GM18508 (cell line): ENCODE measurements at regions not wholly inside any gene's neighbourhood (a gene's known extent, or its start where the extent isn't known, plus 50 kb on each side); places are given as distances from the start of the nearest gene placed in this dataset.
"Not testable (repeated sequence)": the region's sequence is repeated elsewhere in the genome, so short reads cannot be mapped to it uniquely, and the experiment has no call there.

ENCODE experiments used
- ATAC-seq: cut with Tn5 transposase; IDR thresholded peaks from one replicate; pipeline ENCODE4 v1.9.1; 2021; ENCODE audit warnings: moderate number of reproducible peaks; ENCODE audit not compliant: insufficient read depth, unreplicated experiment

- ATAC-seq, result not testable (repeated sequence)
Observed at GRCh38 chr7:46261638-46262037, 340.6 kb upstream of the IGFBP3 start.

DNA sequence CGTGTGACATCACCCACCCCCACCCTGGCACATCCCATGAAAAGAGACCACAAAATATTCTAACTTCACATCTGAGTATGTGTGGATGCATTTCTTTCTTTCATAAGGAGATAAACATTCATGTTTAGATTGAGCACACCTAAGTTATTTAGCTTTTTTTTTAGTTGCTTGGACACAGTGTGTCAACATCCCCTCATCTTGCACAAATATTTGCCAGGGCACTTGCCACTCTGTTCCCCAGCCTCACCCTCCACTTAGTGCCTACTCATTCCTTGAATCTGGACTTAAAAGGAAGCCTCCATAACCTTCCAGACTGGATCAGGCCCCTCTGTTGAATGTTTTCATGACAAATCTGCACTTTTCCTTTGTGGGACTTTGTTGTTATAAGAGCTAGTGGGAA, 338.9 kb upstream of the IGFBP3 start:
- no peak for ATAC-seq

- no peak for ATAC-seq
Observed at GRCh38 chr7:46257761-46258448, 336.8 kb upstream of the IGFBP3 start.

DNA sequence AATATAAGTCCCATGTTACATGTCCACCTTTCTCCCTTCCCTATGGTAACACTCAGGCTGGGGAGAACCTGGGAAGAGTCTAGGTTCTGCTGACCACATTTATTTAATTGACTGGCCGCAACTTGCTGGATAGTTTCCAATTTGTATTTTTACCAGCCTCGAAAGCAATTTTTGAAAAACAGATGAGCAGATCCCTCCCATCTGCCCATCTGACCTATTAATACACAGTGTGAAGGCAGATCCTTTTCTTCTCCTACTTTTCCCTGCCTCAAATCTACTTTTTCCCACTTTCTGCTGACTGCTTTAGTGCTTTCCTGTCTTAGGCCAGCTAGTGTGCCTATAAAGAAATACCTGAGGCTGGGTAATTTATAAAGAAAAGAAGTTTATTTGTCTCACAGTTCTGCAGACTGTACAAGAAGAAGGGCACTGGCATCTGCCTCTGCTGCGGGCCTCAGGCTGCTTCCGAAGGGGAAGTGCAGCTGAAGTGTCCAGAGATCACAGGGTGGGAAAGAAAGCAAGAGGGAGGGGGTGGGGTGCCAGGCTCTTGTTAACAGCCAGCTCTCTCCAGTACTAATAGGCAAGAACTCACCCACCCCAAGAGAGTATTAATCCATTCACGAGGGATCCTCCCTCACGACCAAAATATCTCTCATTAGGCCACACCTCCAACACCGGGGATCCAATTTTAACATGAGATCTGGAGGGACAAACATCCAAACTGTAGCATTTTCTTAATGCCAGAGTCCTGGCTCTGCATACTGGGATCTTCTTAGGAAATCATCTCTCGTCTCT, 336.0 kb upstream of the IGFBP3 start:
- ATAC-seq, result no peak

DNA sequence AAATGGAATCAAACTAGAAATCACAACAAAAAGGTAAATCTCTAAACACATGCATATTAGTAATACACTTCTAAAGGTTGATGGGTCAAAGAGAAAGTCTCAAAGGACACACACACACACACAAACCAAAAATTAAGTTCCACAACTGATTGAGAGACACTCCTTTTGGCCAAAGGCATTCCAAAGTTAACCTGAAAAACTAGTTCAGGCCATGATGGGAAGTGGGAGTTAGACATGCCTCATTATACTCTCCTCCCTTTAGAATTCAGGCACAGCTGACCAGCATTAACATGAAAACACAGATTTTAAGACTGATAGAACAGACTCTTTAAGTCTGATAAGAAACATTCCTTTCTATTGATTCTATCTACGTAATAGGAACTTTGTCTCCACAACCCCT, 332.4 kb upstream of the IGFBP3 start:
- ATAC-seq, result no peak

- no peak for ATAC-seq
Observed at GRCh38 chr7:46247664-46248063, 326.6 kb upstream of the IGFBP3 start.

GRCh38 chr7:46245586-46246111, 324.6 kb upstream of the IGFBP3 start:
- no peak for ATAC-seq

GRCh38 chr7:46244757-46245156, 323.7 kb upstream of the IGFBP3 start:
- ATAC-seq, result no peak

DNA sequence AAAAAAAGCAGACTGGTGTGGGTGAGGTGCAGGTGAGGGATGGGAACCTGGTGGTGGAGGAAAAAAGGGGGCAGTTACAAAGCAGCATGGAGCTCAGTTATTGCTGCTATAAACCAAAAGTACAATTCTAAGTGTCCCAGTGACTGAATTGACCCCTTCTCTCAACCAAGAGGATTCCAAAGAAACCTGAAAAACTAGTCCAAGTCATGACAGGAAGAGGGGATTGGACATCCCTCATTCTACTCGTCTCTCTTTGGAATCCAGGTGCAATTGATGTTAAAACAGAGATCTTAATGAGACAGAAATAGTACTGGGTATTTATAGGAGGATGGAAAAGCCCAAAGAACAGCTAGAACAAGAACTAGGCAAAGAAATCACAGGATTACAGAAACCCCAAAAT, 322.3 kb upstream of the IGFBP3 start:
- ATAC-seq, result no peak

DNA sequence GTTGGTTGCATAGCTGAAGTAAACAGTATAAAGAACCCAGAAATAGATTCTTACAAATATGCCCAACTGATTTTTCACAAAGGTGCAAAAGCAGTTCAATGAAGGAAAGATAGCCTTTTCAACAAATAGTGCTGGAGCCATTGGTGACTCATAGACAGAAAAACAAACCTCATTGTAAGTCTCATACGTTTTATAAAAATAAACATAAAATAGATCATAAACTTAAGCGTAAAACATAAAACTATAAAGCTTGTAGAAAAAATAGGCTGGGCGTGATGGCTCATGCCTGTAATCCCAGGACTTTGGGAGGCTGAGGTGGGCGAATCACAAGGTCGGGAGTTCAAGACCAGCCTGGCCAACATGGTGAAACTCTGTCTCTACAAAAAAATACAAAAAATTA, 318.8 kb upstream of the IGFBP3 start:
- ATAC-seq, result no peak

GRCh38 chr7:46237466-46237865, 316.4 kb upstream of the IGFBP3 start:
- no peak for ATAC-seq

DNA sequence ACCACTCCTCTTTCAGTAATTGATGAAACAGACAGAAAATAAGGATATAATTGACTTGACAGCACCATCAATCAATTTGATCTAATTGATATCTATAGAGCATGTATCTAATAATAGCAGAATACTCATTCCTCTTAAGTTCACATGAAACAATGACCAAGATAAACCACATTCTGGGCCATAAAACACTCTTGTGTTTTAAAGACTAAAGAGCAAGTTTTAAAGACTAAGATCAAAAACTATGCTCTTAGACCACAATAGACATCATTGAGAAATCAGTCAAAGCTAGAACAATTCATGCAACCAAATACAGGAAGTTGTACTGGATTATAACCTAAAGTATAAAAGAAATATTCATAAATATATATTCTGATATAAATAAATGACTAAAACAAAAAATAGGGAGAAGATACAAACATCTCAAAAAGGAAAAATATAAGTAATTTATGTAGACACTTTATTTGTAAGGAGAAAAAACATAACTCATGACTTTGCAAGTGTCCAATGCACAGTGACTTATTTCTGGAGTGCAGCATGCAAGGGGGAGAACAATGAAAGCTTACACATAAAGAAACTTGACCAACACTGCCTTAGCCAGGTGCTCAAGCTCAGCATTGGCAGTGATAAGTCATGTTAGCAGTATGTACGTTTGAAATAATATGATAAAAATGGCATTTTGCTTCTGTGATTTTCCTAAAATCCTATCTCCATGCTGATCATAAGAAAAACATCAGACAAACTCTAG, 312.7 kb upstream of the IGFBP3 start:
- no peak for ATAC-seq

DNA sequence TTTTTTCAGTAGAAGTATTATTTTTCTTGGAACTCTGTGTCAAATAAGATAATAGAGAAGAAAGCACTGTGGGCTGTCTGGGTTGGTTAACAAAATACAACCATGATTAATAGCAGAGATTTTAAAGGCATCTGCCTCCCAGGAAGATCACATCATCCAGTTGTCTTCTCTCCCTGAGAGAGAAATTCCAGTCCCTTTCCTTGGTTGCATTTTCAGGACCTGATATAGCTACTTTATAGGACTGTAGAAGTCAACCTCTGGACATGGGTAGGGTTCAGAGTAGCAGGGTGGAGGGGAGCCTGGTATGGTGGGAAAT, 309.9 kb upstream of the IGFBP3 start:
- ATAC-seq, result no peak

DNA sequence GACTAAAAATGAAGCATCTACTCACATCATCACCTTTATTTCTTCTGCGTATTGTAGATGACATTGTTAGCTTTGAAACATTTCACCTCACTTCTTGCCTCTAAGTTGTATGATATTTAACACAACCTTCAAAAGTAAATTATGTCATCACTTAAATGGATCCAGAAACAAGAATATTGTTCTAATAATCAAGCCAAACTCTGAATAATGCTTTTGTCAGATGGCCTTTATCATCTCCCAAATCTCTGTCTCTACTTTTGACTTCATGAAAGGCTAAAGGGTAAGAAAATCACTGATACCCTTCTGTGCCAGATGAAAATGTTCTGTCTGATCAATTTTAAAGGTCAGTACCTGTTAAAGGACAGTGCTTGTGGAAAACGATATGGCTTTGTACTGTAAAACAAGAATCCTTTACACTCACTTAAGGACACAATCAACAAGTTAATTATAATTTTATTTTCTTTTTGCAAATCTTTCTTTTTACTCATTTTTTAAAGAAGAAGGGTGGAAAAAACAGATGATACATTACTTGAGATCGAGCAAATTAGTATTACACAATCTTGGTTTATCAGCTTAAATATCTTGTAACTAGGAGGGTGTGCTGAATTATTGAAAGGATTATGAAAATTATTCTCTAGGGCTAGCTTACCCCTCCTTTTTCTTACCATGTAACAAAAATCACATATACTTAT, 309.4 kb upstream of the IGFBP3 start:
- no peak for ATAC-seq

DNA sequence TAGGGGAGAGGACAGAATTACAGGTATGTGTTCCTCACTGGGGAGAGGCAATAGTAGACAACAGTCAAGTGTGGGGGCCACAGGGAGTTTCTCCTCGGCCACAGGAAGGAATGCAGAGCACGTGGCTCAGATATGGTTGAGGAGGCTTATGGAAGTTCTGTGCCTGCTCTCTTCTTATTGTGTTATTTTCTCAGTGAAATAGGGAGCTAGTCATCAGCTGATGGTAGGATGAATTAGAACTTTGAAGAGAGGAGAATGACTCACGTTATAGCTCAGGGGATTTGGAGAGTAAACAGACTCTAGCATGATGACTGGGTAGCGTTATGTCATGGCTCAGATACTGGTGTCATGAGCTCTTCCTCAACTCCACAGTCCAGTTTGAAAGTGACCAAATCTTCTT, 308.3 kb upstream of the IGFBP3 start:
- ATAC-seq, result no peak

DNA sequence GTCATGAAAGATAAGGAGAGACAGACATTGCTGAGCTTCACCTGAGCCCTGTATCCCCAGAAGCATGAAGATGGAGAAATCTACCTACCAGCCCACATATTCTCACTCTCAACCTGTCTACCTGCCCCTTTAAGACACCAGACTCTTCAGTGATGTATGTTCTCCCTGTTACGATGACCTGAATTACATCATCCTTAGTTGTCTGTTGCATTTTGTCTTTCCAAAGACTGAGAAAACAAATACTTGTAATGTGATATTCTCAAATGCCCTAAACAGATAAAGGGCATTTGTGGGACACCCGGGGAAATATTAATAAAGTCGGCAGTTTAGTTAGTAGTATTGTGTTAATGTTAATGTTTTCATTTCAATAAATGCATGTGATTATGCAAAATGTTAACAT, 305.8 kb upstream of the IGFBP3 start:
- ATAC-seq, result no peak

DNA sequence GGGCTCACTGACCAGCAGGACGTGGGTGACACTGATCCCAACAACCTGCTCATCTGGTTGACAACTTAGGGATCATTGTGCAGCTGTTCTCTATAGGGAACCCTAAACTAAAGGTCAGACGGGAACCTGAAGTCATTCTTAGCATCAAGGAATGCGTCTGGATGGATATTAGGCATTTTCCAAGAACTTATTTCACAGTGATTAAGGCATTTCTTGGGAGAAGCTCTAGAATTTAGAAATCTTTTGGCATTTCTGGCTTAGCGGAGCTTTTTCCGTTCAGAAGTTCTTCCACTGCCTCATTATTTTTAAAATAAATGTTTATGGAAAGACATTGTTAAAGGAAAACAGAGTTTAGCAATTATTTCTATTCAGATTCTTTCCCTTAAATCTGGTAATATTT, 303.3 kb upstream of the IGFBP3 start:
- no peak for ATAC-seq

GRCh38 chr7:46220066-46220630, 299.1 kb upstream of the IGFBP3 start:
- ATAC-seq, result no peak

DNA sequence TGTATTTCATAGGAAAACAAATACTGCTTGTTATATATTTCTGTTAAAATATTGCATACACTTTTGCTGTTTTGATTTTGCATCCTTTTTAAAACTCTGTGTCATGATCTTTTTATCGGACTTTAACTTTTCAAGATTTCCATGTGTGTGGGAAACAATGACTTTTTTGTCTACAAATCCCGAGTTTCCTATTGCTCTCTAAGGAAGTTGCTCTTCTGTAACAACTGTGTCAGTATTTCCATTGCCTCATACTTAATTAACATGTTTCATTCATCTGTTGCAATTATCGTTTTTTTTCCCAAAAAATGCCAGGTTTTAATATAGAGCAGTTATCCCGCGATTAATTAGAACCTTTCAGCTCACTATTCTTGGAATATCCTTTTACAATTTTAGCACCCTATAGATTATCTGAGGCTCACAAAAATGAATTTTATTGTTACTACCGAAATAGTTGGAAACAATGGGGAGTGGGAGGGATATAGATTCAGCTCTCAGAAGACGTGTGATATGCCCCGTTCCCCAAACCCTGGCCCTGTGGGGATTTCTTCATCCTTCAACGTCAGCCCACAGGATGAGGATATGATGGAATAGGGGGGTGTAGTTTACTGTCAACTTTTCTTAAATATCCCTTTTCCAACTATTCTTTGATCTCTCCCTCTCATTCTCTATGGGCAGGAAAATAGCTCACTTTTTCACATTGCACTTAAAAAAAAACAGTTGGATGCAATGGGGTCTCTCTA, 297.6 kb upstream of the IGFBP3 start:
- no peak for ATAC-seq
